ENCODE measurements at regions not wholly inside any gene's neighbourhood (a gene's known extent, or its start where the extent isn't known, plus 50 kb on each side); places are given as distances from the start of the nearest gene placed in this dataset.

DNA sequence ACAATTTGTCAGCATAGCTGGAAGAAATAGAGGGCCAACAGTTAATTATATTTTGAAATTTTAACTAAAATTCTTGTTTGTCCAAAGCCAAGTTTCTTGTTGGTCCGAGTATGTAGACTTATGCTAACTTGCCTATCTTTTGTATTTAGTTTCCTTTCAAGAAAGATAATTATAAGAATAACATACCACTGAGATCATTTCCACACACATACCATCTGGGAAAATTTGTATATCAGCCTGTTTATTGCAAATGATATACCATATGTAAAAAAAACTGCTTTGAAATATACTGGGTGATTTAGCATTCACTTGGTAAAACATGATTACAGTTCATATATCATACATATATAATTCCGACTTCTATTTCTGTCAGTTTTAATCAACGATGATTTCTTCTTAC, 84.7 kb upstream of the ANKRD50 start:
- 13% methylated on average over 3 of the region's 3 CpGs for WGBS (ENCODE audit: insufficient coverage, insufficient replicate concordance, low lambda C conversion rate, missing lambda C conversion rate)

DNA sequence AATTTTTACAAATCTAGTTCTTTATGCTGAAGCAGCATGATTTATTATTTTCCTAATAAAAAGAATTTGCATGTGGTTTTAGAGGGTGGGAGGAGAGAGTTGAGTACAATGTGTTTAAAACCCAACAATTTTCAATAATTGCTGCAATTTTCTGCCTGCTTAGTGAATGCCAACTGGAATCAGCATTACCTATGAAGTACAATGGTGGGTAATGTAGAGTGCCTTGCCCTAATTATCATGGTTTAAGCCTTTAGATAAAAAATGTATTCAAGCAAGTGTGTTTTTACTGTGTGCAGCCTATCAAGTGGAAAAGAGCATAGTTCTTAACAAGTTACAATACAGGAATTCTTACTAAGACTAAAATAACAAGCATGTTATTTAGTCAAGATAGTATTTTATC, 77.9 kb upstream of the ANKRD50 start:
- no peak overlapping the region for H3K27ac ChIP-seq (ENCODE audit: control insufficient read depth, insufficient read depth)
- ChIA-PET SMC1A (ENCODE audit: uncharacterized antibody, unreplicated experiment) (no interaction called here), RAD21 (ENCODE audit: unreplicated experiment) (no interaction called here), POLR2A (no interaction called here), CTCF (interaction anchor here (1.7 kb wide), 1 partner anchor 8 kb away, joined by 5 read pairs; no protein-coding TSS in a partner anchor)
- H3K36me3 ChIP-seq (ENCODE audit: control insufficient read depth in 2 of 2, insufficient read depth in 2 of 2, low read length in 1 of 2), result no peaks in the 10 kb centered on the region
- no peaks in the 10 kb centered on the region for H4K20me1 ChIP-seq (ENCODE audit: control insufficient read depth, insufficient read depth)
- intact Hi-C loops (cut with micrococcal nuclease; ENCODE audit: unreplicated experiment) (no loop called here), in situ Hi-C loops (cut with MboI) (no loop called here)
- H3K27me3 ChIP-seq (replicated peaks in 1 of 2; ENCODE audit: control insufficient read depth in 2 of 2, insufficient read depth in 2 of 2, low read length in 1 of 2), result no peaks in the 10 kb centered on the region
- no TSS peak for BruUV-seq (replicated peaks)
- H3K4me3 ChIP-seq, result no peak overlapping the region
- no peak overlapping the region for H3K4me2 ChIP-seq (ENCODE audit: control insufficient read depth, insufficient read depth)
- H3K79me2 ChIP-seq (ENCODE audit: control insufficient read depth, insufficient read depth, low read length), result no peaks in the 10 kb centered on the region
- ATAC-seq, result no peak
- H3K9me3 ChIP-seq (replicated peaks; ENCODE audit: control insufficient read depth, insufficient read depth, low read length), result no peaks in the 10 kb centered on the region
- no peak overlapping the region for H2AFZ ChIP-seq (ENCODE audit: control insufficient read depth, low read depth, low read length)
- no peak for DNase-seq (ENCODE audit: low read depth, low spot score)
- H3K9ac ChIP-seq (ENCODE audit: control insufficient read depth, insufficient read depth, low read length), result no peak overlapping the region
- no peaks in the 10 kb centered on the region for H3K4me1 ChIP-seq (ENCODE audit: control insufficient read depth, insufficient read depth, low read length)
- no peak for FAIRE-seq
- TF ChIP-seq SUZ12 (IDR thresholded peaks at IDR 0.05; ENCODE audit: unreplicated experiment), result no peak
- TF ChIP-seq, protein P1, sequence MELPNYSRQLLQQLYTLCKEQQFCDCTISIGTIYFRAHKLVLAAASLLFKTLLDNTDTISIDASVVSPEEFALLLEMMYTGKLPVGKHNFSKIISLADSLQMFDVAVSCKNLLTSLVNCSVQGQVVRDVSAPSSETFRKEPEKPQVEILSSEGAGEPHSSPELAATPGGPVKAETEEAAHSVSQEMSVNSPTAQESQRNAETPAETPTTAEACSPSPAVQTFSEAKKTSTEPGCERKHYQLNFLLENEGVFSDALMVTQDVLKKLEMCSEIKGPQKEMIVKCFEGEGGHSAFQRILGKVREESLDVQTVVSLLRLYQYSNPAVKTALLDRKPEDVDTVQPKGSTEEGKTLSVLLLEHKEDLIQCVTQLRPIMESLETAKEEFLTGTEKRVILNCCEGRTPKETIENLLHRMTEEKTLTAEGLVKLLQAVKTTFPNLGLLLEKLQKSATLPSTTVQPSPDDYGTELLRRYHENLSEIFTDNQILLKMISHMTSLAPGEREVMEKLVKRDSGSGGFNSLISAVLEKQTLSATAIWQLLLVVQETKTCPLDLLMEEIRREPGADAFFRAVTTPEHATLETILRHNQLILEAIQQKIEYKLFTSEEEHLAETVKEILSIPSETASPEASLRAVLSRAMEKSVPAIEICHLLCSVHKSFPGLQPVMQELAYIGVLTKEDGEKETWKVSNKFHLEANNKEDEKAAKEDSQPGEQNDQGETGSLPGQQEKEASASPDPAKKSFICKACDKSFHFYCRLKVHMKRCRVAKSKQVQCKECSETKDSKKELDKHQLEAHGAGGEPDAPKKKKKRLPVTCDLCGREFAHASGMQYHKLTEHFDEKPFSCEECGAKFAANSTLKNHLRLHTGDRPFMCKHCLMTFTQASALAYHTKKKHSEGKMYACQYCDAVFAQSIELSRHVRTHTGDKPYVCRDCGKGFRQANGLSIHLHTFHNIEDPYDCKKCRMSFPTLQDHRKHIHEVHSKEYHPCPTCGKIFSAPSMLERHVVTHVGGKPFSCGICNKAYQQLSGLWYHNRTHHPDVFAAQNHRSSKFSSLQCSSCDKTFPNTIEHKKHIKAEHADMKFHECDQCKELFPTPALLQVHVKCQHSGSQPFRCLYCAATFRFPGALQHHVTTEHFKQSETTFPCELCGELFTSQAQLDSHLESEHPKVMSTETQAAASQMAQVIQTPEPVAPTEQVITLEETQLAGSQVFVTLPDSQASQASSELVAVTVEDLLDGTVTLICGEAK (IDR thresholded peaks at IDR 0.05; ENCODE audit: borderline replicate concordance), result no peak
- TF ChIP-seq SMC3 (IDR thresholded peaks at IDR 0.05; ENCODE audit: borderline replicate concordance, low read length), result no peak
- no peak for TF ChIP-seq SIX5 (IDR thresholded peaks at IDR 0.05; ENCODE audit: low read depth, low read length, severe bottlenecking)
- no peak for TF ChIP-seq KAT2A (conservative IDR thresholded peaks at IDR 0.05; ENCODE audit: control insufficient read depth, low read depth, low read length)
- TF ChIP-seq, protein P2, sequence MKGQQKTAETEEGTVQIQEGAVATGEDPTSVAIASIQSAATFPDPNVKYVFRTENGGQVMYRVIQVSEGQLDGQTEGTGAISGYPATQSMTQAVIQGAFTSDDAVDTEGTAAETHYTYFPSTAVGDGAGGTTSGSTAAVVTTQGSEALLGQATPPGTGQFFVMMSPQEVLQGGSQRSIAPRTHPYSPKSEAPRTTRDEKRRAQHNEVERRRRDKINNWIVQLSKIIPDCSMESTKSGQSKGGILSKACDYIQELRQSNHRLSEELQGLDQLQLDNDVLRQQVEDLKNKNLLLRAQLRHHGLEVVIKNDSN (IDR thresholded peaks at IDR 0.05; ENCODE audit: borderline replicate concordance, extremely low read length, insufficient read depth, low read depth, low read length), result no peak
- no peak for TF ChIP-seq EZH2 (IDR thresholded peaks at IDR 0.05; ENCODE audit: borderline replicate concordance, control insufficient read depth, low read depth, low read length)
- no peak for TF ChIP-seq TAF1 (IDR thresholded peaks at IDR 0.05; ENCODE audit: borderline replicate concordance, low read depth, low read length)
- no peak for TF ChIP-seq POU2F2 (IDR thresholded peaks at IDR 0.05; ENCODE audit: borderline replicate concordance, low read depth, low read length)
- no peak for TF ChIP-seq CEBPB (IDR thresholded peaks at IDR 0.05; ENCODE audit: borderline replicate concordance in 1 of 2, low read depth in 2 of 2, low read length in 2 of 2)

More for the DNA sequence above, 84.7 kb upstream of the ANKRD50 start:
- no peak overlapping the region for H3K27ac ChIP-seq (ENCODE audit: control insufficient read depth, insufficient read depth)
- H3K36me3 ChIP-seq (ENCODE audit: control insufficient read depth in 2 of 2, insufficient read depth in 2 of 2, low read length in 1 of 2), result no peaks in the 10 kb centered on the region
- in situ Hi-C loops (cut with MboI), result no loop called here
- ATAC-seq, result no peak
- H2AFZ ChIP-seq (ENCODE audit: control insufficient read depth, low read depth, low read length), result no peak overlapping the region
- SMC1A ChIA-PET (ENCODE audit: uncharacterized antibody, unreplicated experiment), result no interaction called here
- no peak overlapping the region for H3K9ac ChIP-seq (ENCODE audit: control insufficient read depth, insufficient read depth, low read length)
- H3K4me3 ChIP-seq, result no peak overlapping the region
- POLR2A ChIA-PET, result no interaction called here
- no peak for FAIRE-seq
- no peak for DNase-seq (ENCODE audit: low read depth, low spot score)
- H3K27me3 ChIP-seq (replicated peaks in 1 of 2; ENCODE audit: control insufficient read depth in 2 of 2, insufficient read depth in 2 of 2, low read length in 1 of 2), result no peaks in the 10 kb centered on the region
- RAD21 ChIA-PET (ENCODE audit: unreplicated experiment), result no interaction called here
- TF ChIP-seq, protein P3, sequence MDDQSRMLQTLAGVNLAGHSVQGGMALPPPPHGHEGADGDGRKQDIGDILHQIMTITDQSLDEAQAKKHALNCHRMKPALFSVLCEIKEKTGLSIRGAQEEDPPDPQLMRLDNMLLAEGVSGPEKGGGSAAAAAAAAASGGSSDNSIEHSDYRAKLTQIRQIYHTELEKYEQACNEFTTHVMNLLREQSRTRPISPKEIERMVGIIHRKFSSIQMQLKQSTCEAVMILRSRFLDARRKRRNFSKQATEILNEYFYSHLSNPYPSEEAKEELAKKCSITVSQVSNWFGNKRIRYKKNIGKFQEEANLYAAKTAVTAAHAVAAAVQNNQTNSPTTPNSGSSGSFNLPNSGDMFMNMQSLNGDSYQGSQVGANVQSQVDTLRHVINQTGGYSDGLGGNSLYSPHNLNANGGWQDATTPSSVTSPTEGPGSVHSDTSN (IDR thresholded peaks at IDR 0.05; ENCODE audit: insufficient replicate concordance, low read depth, low read length), result no peak
- no peak for TF ChIP-seq NFXL1 (IDR thresholded peaks at IDR 0.05; ENCODE audit: borderline replicate concordance)
- no peaks in the 10 kb centered on the region for H3K79me2 ChIP-seq (ENCODE audit: control insufficient read depth, insufficient read depth, low read length)
- no TSS peak for BruUV-seq (replicated peaks)
- no peak overlapping the region for H3K4me2 ChIP-seq (ENCODE audit: control insufficient read depth, insufficient read depth)
- CTCF ChIA-PET, result no interaction called here
- no peaks in the 10 kb centered on the region for H4K20me1 ChIP-seq (ENCODE audit: control insufficient read depth, insufficient read depth)
- H3K9me3 ChIP-seq (replicated peaks; ENCODE audit: control insufficient read depth, insufficient read depth, low read length), result no peaks in the 10 kb centered on the region
- no peaks in the 10 kb centered on the region for H3K4me1 ChIP-seq (ENCODE audit: control insufficient read depth, insufficient read depth, low read length)
- intact Hi-C loops (cut with micrococcal nuclease; ENCODE audit: unreplicated experiment), result no loop called here

Measured in GM12878 (cell line).